Posterior cingulate gyrus (tissue), 11 donors: ENCODE measurements at regions not wholly inside any gene's neighbourhood (a gene's known extent, or its start where the extent isn't known, plus 50 kb on each side); places are given as distances from the start of the nearest gene placed in this dataset.
"Not testable (repeated sequence)": the region's sequence is repeated elsewhere in the genome, so short reads cannot be mapped to it uniquely, and the experiment has no call there.

Experiments
- DNase-seq, 10 donors: peaks; one replicate each; pipeline versions ENCODE4 v3.0.0 to v3.0.0-alpha.2; 2020 to 2021; ENCODE audit warnings: mixed read lengths in 3 of 10
- intact Hi-C: fragments of 100-400 bp; cut with DNase I; formaldehyde crosslinking; loops from one replicate; pipeline ENCODE4 v1.15.1; 2023

DNA sequence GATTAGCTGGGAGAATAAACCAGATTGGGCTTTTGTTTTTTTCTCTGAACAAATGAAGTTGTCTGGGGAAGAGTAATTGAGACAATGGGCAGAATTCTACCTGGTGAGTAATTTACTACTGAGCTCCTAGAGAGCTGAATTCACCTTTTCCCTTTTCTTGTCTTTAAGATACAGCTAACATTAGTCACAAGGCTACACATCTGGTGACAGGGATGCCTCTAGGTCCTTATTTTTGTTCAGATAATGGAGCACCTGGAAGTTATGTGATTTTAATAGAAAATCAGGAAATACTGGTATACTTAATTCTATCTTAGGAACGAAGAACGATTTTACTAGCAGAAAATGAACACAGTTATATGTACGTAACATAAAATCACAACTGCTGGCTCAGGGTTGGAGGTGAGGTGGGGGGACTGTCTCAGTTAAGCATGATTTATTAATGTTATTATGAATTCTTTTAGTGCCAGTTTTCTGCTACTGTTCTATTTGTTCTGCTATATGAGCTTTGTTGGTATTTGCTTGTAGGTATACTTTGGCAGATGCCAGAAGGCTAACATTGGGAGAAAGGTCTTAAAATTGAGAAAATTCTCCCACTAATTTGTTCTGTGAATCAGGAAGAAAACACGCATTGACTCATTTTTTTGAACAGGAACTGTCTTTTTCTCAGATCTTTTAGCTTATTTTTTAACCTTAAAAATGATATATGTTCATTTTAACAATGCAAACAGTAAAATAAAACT is 482.7 kb upstream of the RGS6 start:
- intact Hi-C loops, result no loop called here
- DNase-seq, result no peak

GRCh38 chr14:71451501-71451900 is 480.7 kb upstream of the RGS6 start:
- DNase-seq, result no peak
- intact Hi-C loops, result no loop called here

GRCh38 chr14:71452539-71452938 is 479.7 kb upstream of the RGS6 start:
- intact Hi-C loops, result no loop called here
- DNase-seq, result no peak

DNA sequence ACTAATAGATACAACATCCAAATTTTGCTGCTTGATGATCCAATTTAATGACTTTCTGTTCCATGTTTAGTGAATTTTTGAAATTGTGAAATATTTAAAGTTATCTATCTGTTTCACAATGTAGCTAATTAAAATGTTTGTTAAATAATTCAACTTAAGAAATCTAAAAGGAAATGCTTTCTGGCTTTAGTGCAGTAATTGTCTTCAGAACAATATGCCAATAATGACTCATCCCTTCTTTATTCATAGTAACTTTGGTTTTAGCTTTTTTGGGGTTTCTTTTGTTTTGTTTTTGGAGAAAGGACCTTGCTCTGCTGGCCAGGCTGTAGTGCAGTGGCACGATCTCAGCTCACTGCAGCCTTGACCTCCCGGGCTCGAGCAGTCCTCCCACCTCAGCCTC is 479.2 kb upstream of the RGS6 start:
- intact Hi-C loops, result no loop called here
- no peak for DNase-seq

GRCh38 chr14:71454010-71454409 is 478.2 kb upstream of the RGS6 start:
- no peak for DNase-seq
- intact Hi-C loops, result no loop called here

- intact Hi-C loops, result no loop called here
- no peak for DNase-seq
These were observed 477.5 kb upstream of the RGS6 start for GRCh38 chr14:71454513-71455332.

DNA sequence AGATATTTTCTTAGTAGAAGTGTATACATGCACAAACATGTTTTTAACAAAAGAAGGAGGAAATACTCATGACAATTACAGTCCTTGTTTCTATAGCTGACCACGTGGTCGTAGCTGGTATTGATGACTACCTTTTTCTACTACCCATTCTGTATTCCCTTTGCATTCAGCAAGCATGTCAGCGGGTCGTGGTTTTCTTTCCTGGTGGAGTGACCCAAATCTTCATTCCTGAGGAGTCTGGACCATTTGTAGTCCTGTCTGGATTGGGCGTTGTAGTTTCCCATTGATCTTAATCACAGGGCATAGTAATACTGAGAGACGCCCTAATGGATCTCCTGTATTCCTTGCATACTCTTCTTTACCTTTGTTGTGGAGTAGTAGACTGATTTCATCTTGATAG is 472.1 kb upstream of the RGS6 start:
- no peak for DNase-seq
- intact Hi-C loops, result no loop called here

DNA sequence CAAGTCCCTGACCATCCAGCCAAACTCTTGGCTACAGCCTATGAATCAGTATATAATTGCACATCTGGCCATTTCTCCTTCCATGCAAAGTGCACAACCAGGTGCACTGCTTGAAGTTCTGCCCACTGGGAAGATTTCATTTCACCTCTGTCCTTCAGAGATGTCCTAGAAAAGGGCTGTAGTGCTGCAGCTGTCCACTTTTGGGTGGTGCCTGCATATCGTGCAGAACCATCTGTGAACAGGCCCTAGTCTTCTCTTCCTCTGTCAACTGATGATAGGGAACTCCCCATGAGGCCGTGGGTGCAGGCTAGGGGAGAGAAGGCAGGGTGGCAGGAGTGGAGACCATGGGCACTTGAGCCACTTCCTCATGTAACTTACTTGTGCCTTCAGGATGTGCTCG is 470.6 kb upstream of the RGS6 start:
- DNase-seq, intact Hi-C loops: not testable (repeated sequence)

DNA sequence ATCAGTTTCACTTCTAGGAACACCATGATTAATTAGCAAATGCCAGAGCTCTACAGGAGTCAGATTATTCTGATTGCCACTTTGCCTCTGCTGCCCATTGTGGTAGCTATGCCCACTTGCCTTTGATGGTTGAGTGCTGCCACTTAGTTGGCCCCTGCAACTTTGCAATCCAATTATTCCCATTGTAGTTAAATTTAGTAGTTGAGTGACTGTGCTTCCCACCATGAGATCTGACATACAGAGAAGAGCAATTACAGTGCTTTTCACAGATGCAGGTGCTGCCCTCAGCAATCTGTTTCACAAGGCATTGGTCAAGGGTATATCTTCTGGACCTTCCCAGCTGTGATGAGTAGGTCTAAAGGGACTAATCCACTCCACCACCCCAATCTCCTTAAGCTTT is 468.4 kb upstream of the RGS6 start:
- intact Hi-C loops, result no loop called here
- no peak for DNase-seq

DNA sequence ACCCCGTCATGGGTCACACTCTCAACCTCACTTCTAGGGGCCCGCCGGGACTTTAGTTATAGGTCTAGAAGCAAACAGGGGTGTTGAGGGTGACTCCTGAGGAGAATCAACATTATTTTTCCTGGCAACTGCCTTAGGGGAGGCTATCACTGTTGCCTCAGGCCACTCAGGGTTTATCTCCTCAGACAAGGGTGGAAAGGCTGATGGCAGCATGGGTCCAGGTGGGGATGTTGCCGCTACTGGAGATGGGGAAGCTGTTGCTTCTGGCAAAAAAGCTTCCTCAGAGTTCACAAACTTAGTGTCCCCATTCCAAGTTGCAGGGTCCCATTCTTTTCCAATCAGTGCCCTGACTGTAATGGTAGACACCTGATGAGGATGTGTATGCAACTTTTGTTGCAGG is 467.4 kb upstream of the RGS6 start:
- no peak for DNase-seq
- intact Hi-C loops, result no loop called here

- no peak for DNase-seq
- intact Hi-C loops, result no loop called here
These were observed 466.9 kb upstream of the RGS6 start for GRCh38 chr14:71465316-71465715.

GRCh38 chr14:71466251-71466650 is 466.0 kb upstream of the RGS6 start:
- no peak for DNase-seq
- intact Hi-C loops, result no loop called here

GRCh38 chr14:71466946-71467345 is 465.3 kb upstream of the RGS6 start:
- DNase-seq, result no peak
- intact Hi-C loops, result no loop called here

- DNase-seq, result no peak
- intact Hi-C loops, result no loop called here
These were observed 464.8 kb upstream of the RGS6 start for GRCh38 chr14:71467361-71467811.

DNA sequence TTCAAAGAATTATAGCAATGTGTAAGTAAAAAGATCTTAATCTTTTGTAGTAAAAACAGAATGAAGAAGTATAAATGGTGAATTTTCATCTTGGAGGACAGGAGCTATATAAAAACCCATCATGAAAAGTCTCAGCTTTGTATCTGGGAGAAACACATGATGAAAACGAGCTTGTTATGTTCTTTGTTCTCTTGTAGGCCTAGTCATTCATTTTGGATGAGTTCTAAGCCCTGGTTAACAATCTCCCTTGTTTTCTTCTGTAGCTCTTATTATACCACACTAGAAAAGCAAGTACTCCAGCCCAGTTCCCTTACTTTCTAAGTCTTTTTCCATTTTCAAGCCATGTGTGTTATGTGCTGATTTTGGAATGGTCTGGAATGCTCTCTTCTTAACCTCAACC is 463.5 kb upstream of the RGS6 start:
- intact Hi-C loops, result no loop called here
- no peak for DNase-seq

DNA sequence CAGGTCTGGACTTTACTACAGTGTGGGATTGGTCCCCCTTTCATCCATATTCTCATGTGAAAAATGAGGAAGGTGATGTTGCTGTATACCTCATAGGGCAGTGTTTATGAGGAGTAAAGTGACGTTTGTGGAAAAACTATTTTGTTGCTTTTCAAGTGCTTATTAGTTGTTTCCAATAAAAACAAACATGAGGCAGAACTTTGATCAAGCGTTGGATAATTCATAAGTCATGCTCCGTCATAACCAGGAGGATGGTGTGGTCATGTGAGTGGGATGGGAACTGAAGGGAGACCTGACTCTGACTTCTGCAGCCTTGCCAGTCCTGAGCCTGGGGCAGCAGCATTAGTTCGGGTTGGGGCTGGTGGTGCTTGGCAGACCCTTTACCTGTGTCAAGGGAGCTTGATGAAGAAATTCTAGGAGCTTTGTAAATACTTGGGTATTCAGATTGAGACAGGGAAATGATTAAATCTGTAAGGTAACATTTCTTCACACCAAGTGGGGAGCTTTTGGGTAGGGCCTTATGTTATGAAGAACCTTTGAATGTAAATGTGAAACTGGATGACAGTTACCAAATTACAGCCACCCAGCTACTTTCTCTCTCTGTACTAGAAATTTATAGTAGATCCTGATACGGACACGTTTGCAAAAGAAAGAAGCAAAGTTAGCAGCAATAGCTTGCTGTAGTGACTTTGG is 462.4 kb upstream of the RGS6 start:
- intact Hi-C loops, result loop anchor here (10.0 kb wide), 2 partner anchors 65 to 145 kb away; partner anchors contain the start of gene SIPA1L1
- DNase-seq, result no peak

DNA sequence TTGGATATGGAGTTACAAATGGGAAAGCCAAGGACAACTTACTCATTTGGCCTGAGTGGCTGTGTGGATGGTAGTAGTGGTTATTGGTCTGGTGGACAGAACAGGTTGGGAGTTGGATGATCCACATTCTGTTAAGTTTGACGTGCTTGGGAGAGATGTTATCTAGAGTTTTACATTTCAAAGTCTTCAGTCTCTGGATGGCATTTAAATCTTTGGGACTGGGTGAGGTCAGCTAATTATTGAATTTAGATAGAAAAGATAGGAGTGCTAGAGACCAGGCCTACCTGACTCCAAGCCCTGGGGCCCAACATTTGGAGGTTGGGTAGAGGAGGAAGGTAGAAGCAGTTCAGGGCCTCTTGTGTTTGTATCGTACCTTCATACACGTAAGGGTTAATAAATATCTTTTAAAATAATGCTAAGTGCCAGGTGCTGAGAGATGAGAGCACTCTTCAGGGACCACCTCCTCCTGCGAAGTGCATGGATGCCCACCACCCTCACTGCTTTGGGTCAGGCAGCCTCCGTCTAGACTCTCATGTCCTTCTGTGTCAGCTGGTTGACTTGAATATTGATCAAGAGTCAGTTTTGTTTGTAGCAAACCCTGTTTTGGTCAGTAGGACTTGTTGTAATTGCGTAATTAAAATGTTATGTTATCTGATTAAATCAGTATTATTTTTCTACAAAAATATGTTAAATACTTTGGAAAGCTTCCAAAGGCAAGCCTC is 460.4 kb upstream of the RGS6 start:
- DNase-seq, result no peak
- intact Hi-C loops, result loop anchor here (10.0 kb wide), 2 partner anchors 63 to 147 kb away; partner anchors contain the start of gene SIPA1L1

DNA sequence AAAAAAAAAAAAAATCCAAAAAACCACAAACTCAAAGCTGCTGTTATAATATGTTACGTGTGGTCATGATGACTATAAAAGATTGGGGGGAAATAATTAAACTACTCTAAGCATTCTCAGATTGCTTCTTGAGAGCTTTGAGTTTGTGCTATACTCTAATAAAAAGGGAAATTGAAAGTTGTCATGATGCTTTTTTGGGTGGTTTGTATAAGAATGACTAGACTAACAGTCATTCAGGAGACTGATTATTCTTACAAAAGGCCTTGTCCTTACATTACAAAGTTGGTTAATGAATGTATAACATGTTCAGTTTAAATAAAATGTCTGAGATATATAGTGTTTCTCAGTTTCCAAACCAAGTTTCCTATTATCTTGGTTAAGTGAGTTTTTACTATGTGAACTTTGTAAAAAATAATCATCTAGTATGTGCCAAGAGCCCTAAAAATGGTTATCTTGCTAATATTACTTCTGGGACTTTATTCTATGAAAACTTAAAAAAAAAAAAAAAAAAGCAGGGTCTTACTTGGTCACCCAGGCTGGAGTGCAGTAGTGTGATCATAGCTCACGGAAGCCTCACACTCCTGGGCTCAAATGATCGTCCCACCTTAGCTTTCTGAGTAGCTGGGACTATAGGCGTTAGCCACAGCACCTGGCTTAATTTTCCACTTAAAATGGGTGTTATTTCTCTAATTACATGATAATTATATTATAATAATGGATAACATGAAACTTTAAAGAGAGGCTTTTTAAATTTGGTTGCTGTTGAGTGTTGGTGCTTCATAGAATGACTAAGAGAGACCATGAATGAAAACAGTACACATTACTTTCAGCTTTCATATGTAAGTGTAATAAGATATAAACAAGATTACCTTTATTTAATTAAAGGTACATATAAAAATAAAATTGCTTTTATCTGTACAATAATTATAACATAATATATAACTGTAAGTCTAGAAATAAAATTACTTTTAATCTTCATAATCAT is 459.6 kb upstream of the RGS6 start:
- no peak for DNase-seq
- intact Hi-C loops, result loop anchor here (10.0 kb wide), 2 partner anchors 62 to 148 kb away; partner anchors contain the start of gene SIPA1L1

DNA sequence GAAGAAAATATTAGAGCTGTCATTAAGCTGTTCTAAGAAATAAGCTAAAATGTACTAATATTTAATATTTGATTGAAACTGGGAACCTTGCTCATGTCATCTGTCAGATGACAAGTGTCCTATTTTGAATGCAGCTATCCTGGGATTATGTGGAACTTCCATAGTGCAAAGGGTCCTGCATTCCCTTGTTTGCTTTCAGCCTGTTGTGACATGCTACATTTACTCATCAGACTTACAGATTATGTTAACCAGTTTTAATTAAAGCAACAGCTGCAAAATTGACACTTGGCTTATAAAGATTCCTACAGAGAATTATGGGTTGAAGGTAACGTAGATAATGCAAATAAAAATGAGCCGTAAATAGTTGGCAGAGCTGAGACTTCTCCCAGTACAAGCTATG is 458.4 kb upstream of the RGS6 start:
- intact Hi-C loops, result loop anchor here (10.0 kb wide), 2 partner anchors 61 to 149 kb away; partner anchors contain the start of gene SIPA1L1
- no peak for DNase-seq
